GM12891 (cell line): ENCODE measurements at regions not wholly inside any gene's neighbourhood (a gene's known extent, or its start where the extent isn't known, plus 50 kb on each side); places are given as distances from the start of the nearest gene placed in this dataset.

Source experiments
- POLR2A ChIP-seq: IDR thresholded peaks from 2 replicates; pipeline ENCODE4 v1.6.1; 2011; ENCODE audit warnings: low read depth, low read length, control low read depth
- POLR2AphosphoS5 ChIP-seq: IDR thresholded peaks from 2 replicates; pipeline ENCODE4 v1.6.1; 2011; ENCODE audit warnings: low read depth, low read length, control low read depth
- SPI1 ChIP-seq: IDR thresholded peaks from 2 replicates; pipeline ENCODE4 v1.6.1; 2011; ENCODE audit warnings: low read depth, low read length, control low read depth
- TAF1 ChIP-seq: IDR thresholded peaks from 2 replicates; pipeline ENCODE4 v1.6.1; 2011; ENCODE audit warnings: low read depth, low read length, control low read depth

GRCh38 chr10:121069061-121069850 is 218.1 kb downstream of the WDR11 start:
- TF ChIP-seq POLR2A: no peak
- peak; percentile 82 for TF ChIP-seq SPI1
- no peak for TF ChIP-seq POLR2AphosphoS5
- no peak for TF ChIP-seq TAF1
